NCI-H2227 (cell line): ENCODE measurements at regions not wholly inside any gene's neighbourhood (a gene's known extent, or its start where the extent isn't known, plus 50 kb on each side); places are given as distances from the start of the nearest gene placed in this dataset.

Experiments
- DNase-seq: peaks from one replicate; lab custom pipeline; 2025; ENCODE audit not compliant: unreplicated experiment; lab: John Stamatoyannopoulos, UW

DNA sequence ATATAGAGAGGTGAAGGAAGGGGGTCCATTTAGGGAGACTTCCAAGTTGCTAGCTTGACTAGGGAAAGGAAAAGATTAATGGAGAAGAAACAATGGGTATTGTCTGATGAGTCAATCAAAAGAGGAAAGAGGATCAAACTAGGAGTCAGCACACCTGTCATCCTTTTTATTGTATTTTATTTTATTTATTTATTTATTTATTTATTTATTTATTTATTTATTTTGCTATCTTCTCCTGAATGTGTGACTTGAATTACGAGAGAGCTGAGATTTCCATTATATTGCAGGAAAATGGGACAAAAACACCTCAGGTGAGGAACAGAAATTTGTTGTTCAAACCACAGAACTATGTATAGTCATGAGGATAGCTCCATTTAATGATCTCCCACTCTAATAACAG is 58.9 kb downstream of the NUDT11 start:
- DNase-seq: no peak

DNA sequence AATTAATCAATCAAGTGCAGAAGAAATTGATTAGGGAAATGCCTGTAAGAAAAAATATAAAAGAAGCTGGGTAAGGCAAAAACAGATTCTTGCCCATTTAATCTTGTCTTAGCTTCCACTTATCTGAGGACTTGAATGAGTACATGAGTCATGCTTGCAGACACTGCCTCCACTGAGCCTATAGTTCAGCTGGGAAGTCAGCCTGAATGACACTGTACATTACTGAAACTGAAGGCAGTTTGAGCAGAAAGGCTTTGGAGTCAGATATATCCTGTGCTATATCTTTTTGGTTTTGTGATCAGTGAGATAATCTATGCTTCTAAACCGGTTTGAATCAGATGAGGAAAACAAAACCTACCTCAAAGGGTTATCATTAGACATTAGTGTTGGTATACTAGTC is 61.3 kb downstream of the NUDT11 start:
- DNase-seq: no peak

DNA sequence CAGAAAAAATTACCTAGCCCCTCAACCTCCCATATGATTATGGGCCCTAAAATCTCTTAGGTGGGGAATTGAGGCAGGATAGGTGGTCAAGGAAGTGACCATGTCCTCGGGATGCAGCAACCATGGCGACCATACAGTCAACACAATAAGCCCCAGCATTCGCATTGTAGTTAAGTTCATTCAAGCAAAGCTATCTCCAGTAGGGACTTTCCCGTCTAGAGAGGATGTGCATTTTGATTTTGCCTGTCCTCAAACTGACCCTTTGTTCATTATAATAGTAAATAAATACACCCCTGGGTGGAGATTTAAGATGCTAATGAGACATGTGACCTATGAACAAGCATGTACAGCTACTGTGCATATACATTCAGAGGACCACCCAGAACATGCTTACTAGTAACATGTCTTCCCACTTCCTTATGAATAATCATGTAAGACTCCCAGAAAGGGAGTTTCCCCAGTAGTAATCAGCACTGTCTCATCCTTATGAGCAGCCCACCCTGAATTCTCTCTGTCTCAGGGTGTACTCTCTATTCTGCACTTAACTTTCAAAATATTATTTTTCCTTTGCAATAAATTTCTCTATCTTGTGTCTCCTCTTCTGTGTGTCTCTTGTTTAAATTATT is 74.3 kb downstream of the NUDT11 start:
- DNase-seq: no peak

DNA sequence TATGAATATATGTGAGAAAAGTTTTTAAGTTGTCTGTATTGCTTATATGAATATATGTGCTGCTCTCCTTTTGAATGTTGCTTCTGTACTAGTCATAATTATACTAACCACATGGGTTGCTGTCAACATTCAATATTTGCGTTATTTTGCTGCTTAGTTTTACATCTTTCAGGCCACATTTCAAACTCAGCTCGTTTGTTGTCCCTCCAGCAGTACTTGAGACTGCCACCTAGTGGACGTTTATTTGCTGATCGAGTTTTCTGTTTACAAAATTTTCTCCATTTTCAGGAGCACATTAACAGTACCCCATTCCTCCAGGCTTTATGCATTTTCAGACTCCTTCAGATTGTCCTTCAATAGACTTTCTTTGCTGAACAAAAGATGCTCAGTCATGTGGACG is 75.8 kb downstream of the NUDT11 start:
- DNase-seq: peak; percentile 70

DNA sequence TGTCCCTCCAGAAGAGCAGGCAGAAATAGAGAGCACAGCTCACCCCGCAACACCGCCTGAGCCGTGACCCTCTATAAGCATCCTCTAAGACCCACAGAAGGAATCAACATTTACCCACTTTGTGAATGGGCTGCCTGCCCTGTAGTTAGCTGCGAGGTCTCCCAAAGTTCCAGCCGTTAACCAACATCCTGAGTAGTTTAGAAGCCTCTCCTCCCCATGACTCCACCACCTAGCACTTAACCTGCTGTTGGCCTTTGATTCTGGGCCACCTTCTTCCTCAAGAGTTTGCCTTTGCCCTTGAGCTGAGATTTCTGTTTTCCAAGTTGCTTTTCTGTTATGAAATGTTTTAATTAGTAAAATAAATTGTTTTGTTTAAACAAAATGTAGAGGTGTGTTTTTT is 75.8 kb downstream of the NUDT10 start:
- no peak for DNase-seq

DNA sequence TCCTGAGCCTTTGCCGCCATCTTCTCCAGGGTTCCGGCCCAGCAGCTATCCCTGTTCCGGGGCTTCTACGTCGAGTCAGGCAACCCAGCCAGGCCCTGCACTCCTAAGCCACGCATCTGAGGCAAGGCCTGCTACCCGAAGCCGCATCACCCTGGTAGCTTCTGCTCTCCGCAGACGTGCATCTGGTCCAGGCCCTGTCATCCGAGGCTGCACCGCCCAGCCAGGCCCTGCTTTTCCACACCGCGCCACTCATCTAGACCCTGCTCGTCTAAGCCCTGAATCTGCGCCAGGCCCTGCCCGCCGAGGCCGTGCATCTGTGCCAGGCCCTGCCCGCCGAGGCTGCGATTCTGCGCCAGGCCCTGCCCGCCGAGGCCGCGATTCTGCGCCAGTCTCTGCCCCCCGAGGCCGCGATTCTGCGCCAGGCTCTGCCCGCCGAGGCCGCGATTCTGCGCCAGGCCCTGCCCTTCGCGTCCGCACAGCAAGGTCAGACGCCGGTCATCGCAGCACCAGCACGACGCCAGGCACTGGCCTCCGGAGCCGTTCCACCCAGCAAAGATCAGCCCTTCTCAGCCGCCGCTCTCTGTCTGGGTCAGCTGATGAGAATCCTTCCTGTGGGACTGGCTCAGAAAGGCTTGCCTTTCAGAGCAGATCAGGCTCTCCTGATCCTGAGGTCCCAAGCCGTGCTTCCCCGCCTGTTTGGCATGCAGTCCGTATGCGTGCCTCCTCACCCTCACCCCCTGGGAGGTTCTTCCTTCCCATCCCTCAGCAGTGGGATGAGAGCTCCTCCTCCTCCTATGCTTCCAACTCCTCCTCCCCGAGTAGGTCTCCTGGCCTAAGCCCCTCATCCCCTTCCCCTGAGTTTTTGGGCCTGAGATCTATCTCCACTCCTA is 75.1 kb downstream of the NUDT10 start:
- DNase-seq: no peak

DNA sequence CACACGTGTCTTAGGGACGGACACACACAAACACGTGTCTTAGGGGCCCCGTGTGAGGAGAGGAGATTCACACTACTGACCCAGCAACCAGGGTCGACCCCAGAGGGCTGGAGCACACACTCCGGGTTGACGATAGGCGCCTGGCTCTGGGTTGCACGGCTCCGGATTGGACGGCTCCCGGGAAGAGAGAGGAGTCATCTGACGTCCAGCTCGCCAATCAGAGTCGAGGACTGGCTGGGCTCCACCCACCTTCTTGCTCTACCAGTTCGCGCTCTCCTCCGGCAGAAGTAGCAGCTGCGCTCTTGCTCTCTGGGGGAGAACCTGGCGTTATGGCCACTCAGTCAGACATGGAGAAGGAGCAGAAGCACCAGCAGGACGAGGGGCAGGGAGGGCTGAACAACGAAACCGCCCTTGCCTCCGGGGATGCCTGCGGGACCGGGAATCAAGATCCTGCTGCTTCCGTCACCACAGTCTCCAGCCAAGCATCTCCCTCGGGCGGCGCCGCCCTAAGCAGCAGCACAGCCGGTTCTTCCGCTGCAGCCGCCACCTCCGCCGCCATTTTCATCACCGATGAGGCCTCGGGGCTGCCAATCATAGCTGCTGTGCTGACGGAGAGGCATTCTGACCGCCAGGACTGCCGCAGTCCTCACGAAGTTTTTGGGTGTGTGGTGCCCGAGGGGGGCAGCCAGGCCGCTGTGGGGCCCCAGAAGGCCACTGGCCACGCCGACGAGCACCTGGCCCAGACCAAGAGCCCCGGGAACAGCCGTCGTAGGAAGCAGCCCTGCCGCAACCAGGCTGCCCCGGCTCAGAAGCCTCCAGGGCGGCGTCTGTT is 74.3 kb downstream of the NUDT10 start:
- no peak for DNase-seq

DNA sequence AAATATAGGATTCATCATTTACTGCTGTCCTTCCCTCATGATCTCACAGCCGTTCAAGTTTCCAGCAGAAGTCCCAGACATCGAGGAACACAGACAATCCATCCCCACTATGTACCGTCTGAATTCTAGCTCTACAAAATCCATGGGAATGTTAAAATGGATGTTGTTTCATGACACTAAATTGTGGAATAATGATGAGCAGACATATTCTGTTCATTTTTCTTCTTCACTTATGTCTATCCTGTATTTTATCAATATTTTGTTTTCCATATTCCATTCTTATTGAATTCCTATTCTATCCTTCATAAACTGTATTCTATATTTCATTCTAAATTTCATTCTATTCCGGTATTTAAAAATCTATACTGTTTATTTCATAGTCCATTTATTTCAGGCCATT is 71.8 kb downstream of the NUDT10 start:
- DNase-seq: no peak

DNA sequence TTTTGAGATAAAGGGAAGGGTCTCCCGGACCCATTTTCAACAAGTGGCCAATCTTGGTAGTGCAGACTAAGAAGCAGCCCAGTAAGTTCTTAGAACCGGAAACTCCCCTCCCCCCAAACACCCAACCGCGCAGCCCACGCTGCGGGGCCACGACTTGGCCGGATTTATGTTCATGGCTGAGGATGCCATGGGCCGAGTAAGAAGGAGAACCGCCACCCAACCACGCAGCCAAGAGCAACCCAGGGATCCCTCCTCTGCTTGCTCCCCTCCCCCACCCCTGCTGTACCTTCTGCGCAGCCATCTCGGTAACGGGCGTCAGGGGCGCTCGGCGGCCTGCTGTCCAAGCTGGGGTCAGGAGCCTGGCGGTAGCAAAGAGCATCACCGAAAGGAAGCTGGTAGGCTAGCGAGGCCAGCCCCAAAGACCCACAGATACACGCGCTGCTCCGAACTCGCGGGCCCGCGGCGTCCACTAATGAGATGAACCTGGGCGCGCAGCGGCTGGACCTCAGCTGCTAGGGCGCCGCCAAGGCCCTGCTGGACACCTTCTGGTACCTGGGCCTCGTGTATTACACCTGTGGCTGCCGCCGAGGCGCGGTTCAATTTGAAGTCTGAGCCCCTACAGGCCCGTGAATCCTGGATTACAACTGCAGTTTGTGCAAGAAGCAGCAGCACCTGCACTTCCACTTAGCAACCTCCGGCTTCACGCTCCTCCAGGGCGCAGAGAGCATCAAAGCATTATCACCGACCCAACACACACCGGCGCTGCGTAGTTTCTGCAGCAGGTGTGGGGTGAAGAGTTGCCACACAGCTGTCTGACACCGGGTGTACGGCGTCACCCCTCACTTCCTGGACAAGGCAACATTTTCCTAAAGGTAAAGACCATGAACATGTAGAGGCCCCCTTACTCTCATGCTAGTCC is 63.4 kb downstream of the NUDT10 start:
- DNase-seq: peak; percentile 36

DNA sequence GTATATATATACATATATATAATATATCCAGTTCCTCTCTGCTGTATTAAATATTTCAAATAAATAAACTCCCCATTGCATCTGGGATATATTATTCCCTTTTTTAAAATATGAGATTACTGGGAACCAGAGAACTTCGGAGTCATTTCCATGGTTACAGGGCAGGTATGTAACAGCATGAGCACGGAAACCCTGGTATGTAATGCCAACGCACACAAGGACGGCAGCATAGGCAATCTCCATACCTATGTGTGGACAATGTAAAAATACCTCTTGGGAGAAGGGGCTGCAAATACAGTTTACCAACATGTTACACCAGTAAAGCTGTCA is 62.8 kb downstream of the NUDT10 start:
- no peak for DNase-seq
